Activated CD4-positive, alpha-beta memory T cell treated with anti-CD3 and anti-CD28 coated beads for 36 hours (primary cell): ENCODE measurements at regions not wholly inside any gene's neighbourhood (a gene's known extent, or its start where the extent isn't known, plus 50 kb on each side); places are given as distances from the start of the nearest gene placed in this dataset.
"Not testable (repeated sequence)": the region's sequence is repeated elsewhere in the genome, so short reads cannot be mapped to it uniquely, and the experiment has no call there.

Experiments
- CTCF ChIA-PET: fragments of 350-600 bp; sonication (Branson Sonifier 250); formaldehyde crosslinking; loops from one replicate; lab custom pipeline; 2021; ENCODE audit warnings: antibody characterized with exemption, inconsistent platforms; lab: Charles Lee
- POLR2A ChIA-PET: fragments of 350-600 bp; sonication (Branson Sonifier 250); formaldehyde crosslinking; loops from one replicate; lab custom pipeline; 2021; ENCODE audit warnings: antibody characterized with exemption; lab: Charles Lee
- DNase-seq: peaks from one replicate; pipeline ENCODE4 v3.0.0-alpha.2; 2020
- H3K27ac Mint-ChIP-seq: one replicate; pipeline ENCODE4 v1.8.0; 2021; ENCODE audit warnings: mixed read lengths
- H3K27me3 Mint-ChIP-seq: one replicate; pipeline ENCODE4 v1.8.0; 2021; ENCODE audit warnings: mixed read lengths
- H3K36me3 Mint-ChIP-seq: one replicate; pipeline ENCODE4 v1.8.0; 2021; ENCODE audit warnings: mixed read lengths
- H3K4me1 Mint-ChIP-seq: one replicate; pipeline ENCODE4 v1.8.0; 2021; ENCODE audit warnings: low read depth, mixed read lengths
- H3K4me3 Mint-ChIP-seq: one replicate; pipeline ENCODE4 v1.8.0; 2021; ENCODE audit warnings: mild to moderate bottlenecking, mixed read lengths
- H3K9me3 Mint-ChIP-seq: one replicate; pipeline ENCODE4 v1.8.0; 2021; ENCODE audit warnings: mixed read lengths
- intact Hi-C: fragments of 100-400 bp; cut with micrococcal nuclease; formaldehyde crosslinking; loops from one replicate; pipeline ENCODE4 v1.15.1; 2023

DNA sequence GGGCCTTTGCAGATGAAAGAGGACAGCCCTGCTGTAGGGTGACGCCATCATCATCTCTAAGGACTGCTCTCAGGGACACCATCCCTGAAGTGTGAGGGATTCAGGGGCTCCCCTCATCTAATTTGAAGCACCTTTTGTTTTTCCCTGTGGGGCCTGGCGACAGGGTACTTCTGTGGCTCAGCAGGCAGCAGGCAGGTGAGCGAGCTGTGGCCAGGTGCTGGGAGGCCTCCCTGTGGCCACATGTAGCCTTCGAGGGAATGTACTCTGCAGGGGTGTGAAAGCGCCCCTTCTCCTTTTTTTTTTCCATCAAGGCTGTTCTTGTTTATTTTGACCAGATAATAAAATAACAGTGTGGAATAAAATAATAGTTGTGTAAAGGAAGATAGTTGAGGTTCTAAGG is 118.2 kb upstream of the DPP6 start:
- no peak overlapping the region for H3K4me3 Mint-ChIP-seq
- POLR2A ChIA-PET, result no interaction called here
- intact Hi-C loops, result no loop called here
- no peaks in the 10 kb centered on the region for H3K4me1 Mint-ChIP-seq
- no peaks in the 10 kb centered on the region for H3K36me3 Mint-ChIP-seq
- H3K9me3 Mint-ChIP-seq, result no peaks in the 10 kb centered on the region
- no peak for DNase-seq
- CTCF ChIA-PET, result no interaction called here
- no peak overlapping the region for H3K27ac Mint-ChIP-seq
- no peaks in the 10 kb centered on the region for H3K27me3 Mint-ChIP-seq

DNA sequence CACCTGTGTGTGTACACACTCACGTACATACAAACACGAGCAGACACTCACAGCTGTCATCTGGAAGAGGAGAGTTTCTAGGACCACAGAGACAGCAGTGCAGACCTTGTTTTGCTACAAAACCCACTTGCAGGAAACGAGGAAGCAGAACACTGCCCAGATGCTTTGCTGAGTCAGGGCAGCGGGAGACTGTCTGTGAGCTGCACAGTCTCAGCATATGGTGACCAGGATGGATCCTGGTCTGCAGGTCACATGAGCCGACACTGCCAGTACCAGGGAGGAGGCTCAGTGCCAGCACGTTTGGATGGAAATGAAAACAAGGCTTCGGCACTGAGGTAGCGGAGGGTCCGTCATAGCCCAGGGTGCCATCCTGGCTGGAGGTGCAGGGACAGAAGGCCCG is 117.6 kb upstream of the DPP6 start:
- Mint-ChIP-seq H3K27me3 (no peaks in the 10 kb centered on the region), H3K4me1 (no peaks in the 10 kb centered on the region), H3K4me3 (no peak overlapping the region), H3K36me3 (no peaks in the 10 kb centered on the region), H3K9me3 (no peaks in the 10 kb centered on the region), H3K27ac (no peak overlapping the region)
- CTCF ChIA-PET, result no interaction called here
- intact Hi-C loops, result no loop called here
- DNase-seq, result no peak
- POLR2A ChIA-PET, result no interaction called here

DNA sequence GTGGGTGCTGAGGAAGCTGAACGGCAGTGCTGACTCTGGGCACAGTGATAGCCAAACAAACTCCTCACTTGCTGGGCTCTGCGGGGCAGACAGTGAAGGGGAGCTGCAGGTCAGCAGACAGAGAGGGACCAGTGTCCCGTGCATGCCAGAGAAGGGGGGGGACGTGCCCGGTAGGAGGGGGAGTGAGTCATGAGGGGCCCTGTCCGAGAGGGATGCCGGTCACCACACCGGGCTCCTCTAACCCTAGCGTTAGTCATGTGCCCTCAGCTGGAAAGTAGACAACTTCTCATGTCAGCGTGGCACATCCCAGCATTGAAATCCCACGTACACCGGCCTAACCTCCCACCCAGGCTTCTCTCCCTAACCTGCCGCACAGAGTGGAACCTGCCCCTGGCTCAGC is 117.1 kb upstream of the DPP6 start:
- Mint-ChIP-seq H3K9me3 (no peaks in the 10 kb centered on the region), H3K4me1 (no peaks in the 10 kb centered on the region), H3K27me3 (no peaks in the 10 kb centered on the region), H3K4me3 (no peak overlapping the region), H3K36me3 (no peaks in the 10 kb centered on the region), H3K27ac (no peak overlapping the region)
- intact Hi-C loops, result no loop called here
- DNase-seq, result no peak
- ChIA-PET CTCF (no interaction called here), POLR2A (no interaction called here)

DNA sequence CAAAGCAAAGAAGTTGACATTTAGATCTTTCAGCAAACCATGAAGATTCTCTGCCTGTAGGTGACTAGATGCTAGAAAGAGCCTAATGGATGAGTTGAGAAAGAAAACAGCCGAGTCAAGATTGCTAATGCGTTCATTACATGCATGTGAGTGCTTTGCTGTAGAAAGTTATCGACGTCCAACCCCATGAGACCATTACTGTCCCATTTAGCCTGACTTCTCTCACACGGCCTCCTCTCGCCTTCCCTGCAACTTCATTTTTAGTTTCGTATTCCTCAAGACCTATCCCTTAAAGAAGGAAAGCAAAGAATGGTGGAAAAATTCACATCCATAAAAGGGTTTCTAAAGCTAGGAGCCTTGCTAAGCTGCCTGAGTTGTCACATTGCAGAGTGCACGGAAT is 113.7 kb upstream of the DPP6 start:
- CTCF ChIA-PET, result no interaction called here
- POLR2A ChIA-PET, result no interaction called here
- H3K36me3 Mint-ChIP-seq, result no peaks in the 10 kb centered on the region
- DNase-seq, result no peak
- H3K9me3 Mint-ChIP-seq, result no peaks in the 10 kb centered on the region
- intact Hi-C loops, result no loop called here
- no peaks in the 10 kb centered on the region for H3K27me3 Mint-ChIP-seq
- H3K27ac Mint-ChIP-seq, result no peak overlapping the region
- H3K4me3 Mint-ChIP-seq, result no peak overlapping the region
- H3K4me1 Mint-ChIP-seq, result no peaks in the 10 kb centered on the region

DNA sequence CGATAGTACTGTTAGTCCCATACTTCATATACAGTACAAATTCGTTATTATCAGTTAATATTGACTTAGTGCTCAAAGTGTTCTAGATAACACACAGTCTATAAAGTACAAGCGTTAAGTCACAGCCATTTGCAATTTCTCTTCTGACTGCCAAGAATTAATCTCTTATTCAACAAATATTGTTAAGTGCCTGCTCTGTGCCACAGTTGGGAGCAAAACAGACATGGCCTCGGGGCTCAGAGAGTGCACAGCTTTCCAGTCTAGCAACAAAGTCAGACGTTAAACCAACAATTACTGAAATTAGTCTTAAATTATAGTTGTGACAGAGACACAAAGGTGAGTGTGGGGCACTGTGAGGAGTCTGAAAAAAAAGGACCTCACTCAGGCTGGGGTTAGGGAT is 113.0 kb upstream of the DPP6 start:
- no peaks in the 10 kb centered on the region for H3K4me1 Mint-ChIP-seq
- CTCF ChIA-PET, result no interaction called here
- no peak overlapping the region for H3K4me3 Mint-ChIP-seq
- POLR2A ChIA-PET, result no interaction called here
- DNase-seq, result no peak
- no peaks in the 10 kb centered on the region for H3K36me3 Mint-ChIP-seq
- H3K9me3 Mint-ChIP-seq, result no peaks in the 10 kb centered on the region
- intact Hi-C loops, result no loop called here
- no peaks in the 10 kb centered on the region for H3K27me3 Mint-ChIP-seq
- no peak overlapping the region for H3K27ac Mint-ChIP-seq

DNA sequence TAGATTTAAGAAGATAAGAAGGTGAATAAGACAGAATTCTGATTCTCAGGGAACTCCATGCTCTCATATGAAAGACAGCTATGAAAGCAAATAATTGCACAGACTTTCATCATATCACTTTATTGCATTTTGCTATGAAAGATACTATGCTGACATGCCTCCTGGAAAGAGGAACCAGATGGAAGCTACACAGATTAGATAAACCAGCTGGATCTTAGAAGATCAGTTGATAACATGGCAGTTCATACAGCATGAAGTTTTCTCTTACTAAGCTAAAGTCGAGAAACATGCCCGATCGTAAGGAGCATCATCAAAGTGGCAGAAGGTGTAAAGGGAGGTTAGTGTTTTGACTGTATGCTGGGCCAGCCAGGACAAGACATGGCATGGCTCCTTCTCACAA is 112.5 kb upstream of the DPP6 start:
- no peaks in the 10 kb centered on the region for H3K36me3 Mint-ChIP-seq
- intact Hi-C loops, result no loop called here
- H3K27me3 Mint-ChIP-seq, result no peaks in the 10 kb centered on the region
- H3K4me3 Mint-ChIP-seq, result no peak overlapping the region
- POLR2A ChIA-PET, result no interaction called here
- CTCF ChIA-PET, result no interaction called here
- no peak overlapping the region for H3K27ac Mint-ChIP-seq
- no peak for DNase-seq
- no peaks in the 10 kb centered on the region for H3K9me3 Mint-ChIP-seq
- no peaks in the 10 kb centered on the region for H3K4me1 Mint-ChIP-seq

DNA sequence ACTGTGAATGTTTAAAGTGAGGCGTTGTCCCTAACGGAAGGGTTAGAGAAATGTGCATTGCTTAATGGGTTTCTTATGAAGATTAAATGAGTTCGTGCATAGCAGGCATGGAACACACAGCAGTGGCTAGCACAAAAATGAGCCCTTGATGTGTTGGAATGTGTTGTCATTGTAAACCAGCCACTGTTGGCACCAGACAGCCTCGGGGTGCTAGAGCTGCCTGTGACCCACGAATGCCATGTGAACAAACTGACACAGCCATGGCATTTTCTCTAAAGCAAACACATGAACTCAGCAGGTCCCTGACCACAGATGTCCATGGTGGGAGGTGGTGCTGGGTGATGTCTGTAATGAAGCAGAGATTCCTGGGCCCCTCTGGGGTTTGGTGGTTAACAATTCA is 111.1 kb upstream of the DPP6 start:
- DNase-seq, result no peak
- Mint-ChIP-seq H3K4me3 (no peak overlapping the region), H3K4me1 (no peaks in the 10 kb centered on the region), H3K36me3 (no peaks in the 10 kb centered on the region), H3K9me3 (no peaks in the 10 kb centered on the region), H3K27me3 (no peaks in the 10 kb centered on the region), H3K27ac (no peak overlapping the region)
- ChIA-PET CTCF (no interaction called here), POLR2A (no interaction called here)
- intact Hi-C loops, result no loop called here

DNA sequence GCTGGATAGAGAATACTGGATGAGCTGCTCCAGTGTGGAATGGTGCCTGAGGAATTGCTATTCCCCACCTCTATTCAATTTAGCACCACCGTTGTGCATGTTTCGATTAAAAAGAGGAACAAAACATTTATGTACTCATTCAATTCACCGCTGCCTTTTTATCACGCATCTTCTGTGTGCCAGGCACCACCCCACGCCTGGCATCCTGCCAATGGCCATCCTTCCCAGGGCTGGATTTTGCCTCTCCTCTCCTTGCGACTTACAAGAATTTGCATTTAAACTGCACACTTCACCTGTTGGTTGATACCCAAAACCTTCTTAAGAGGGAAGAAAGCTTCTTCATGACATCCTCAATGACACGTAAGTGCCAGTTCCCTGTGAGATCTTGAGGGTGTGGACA is 110.2 kb upstream of the DPP6 start:
- H3K36me3 Mint-ChIP-seq, result no peaks in the 10 kb centered on the region
- ChIA-PET CTCF (no interaction called here), POLR2A (no interaction called here)
- H3K9me3 Mint-ChIP-seq, result no peaks in the 10 kb centered on the region
- H3K4me3 Mint-ChIP-seq, result no peak overlapping the region
- H3K27me3 Mint-ChIP-seq, result no peaks in the 10 kb centered on the region
- no peaks in the 10 kb centered on the region for H3K4me1 Mint-ChIP-seq
- H3K27ac Mint-ChIP-seq, result no peak overlapping the region
- DNase-seq, result no peak
- intact Hi-C loops, result no loop called here

DNA sequence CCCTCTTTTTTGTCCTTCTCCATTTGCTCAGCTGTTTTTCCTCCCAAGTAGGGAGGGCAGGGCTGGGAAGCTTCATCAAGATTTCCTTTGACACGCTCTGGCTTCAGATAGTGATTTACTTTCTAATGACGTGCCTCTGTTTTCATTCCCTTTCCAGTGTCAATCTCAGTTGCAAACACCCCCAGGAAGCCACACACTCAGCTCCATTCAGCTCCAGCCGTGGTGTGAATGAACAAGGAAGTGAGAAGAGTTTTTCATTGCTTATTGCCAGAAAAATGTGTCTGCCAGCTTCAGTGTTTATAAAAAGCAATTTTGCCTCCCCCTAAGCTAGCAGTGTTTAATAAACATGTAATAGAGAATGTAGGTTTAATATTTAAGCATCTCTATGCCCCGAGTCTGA is 108.7 kb upstream of the DPP6 start:
- intact Hi-C loops, result no loop called here
- no peak for DNase-seq
- Mint-ChIP-seq H3K36me3 (no peaks in the 10 kb centered on the region), H3K4me1 (no peaks in the 10 kb centered on the region), H3K27me3 (no peaks in the 10 kb centered on the region), H3K27ac (no peak overlapping the region), H3K9me3 (no peaks in the 10 kb centered on the region), H3K4me3 (no peak overlapping the region)
- ChIA-PET CTCF (no interaction called here), POLR2A (no interaction called here)

DNA sequence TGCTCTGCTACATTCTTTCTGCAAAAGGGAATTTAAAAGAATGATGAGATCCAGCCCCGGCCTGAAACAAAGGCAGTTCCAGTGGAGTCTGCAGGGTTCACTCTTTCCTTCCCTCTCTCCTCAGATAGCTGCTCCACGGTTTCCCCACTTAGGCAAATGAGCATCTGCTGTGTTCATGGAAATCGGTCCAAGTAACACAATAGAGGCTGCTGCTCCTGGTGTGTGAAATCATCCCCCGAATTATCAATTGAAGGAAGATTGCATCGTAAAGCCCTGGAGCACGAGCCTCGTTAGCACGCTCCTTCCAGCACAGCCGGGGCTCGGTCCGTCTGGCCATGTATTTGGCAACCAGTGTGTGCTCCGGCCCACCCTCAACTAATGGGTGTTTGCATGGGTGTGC is 108.3 kb upstream of the DPP6 start:
- intact Hi-C loops, result no loop called here
- Mint-ChIP-seq H3K9me3 (no peaks in the 10 kb centered on the region), H3K4me1 (no peaks in the 10 kb centered on the region), H3K27ac (no peak overlapping the region), H3K4me3 (no peak overlapping the region), H3K36me3 (no peaks in the 10 kb centered on the region), H3K27me3 (no peaks in the 10 kb centered on the region)
- ChIA-PET POLR2A (no interaction called here), CTCF (no interaction called here)
- no peak for DNase-seq

DNA sequence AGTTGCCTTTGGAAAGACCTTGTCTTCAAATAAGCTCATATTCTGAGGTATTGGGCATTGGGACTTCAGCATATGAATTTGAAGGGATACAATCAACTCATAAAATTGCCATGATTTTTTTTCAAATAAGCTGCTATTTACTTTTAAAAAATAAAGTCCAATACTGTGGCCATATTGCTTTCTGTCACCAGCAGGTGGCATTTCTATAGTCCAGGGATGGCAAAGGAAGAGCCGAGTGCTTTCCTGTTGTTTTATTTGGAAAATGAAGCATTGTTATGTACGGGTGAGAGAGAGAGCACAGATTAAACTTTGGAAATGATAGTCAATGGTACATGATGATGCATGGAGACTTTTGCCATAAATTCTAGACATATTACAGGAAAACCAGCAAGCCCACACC is 104.1 kb upstream of the DPP6 start:
- no peak for DNase-seq
- Mint-ChIP-seq H3K27ac (no peak overlapping the region), H3K4me3 (no peak overlapping the region), H3K27me3 (no peaks in the 10 kb centered on the region), H3K4me1 (no peaks in the 10 kb centered on the region), H3K9me3 (no peaks in the 10 kb centered on the region), H3K36me3 (no peaks in the 10 kb centered on the region)
- intact Hi-C loops, result no loop called here
- ChIA-PET CTCF (no interaction called here), POLR2A (no interaction called here)

DNA sequence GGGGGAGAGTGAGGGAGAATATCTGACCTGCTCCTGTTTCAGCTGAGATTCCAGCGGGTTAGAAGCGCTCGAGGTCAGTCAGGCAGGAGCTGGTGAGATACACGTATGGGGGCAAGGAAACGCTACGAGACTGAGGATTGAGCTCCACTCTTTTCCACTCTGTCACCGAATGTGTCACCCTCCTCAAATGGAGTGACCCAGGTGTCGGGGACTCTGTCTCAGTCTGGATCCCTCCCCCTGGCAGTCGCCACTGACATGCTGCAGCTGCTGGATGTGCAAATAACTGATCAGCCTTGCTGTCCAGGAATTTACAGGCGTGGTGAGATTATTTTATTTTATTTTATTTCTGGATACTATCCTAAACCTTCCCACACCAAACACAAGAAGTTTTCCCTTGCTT is 100.9 kb upstream of the DPP6 start:
- no peaks in the 10 kb centered on the region for H3K27me3 Mint-ChIP-seq
- H3K9me3 Mint-ChIP-seq, result peaks cover 5% of the 10 kb centered on the region
- intact Hi-C loops, result no loop called here
- DNase-seq, result no peak
- H3K27ac Mint-ChIP-seq, result no peak overlapping the region
- CTCF ChIA-PET, result no interaction called here
- POLR2A ChIA-PET, result no interaction called here
- no peaks in the 10 kb centered on the region for H3K4me1 Mint-ChIP-seq
- no peaks in the 10 kb centered on the region for H3K36me3 Mint-ChIP-seq
- H3K4me3 Mint-ChIP-seq, result no peak overlapping the region

DNA sequence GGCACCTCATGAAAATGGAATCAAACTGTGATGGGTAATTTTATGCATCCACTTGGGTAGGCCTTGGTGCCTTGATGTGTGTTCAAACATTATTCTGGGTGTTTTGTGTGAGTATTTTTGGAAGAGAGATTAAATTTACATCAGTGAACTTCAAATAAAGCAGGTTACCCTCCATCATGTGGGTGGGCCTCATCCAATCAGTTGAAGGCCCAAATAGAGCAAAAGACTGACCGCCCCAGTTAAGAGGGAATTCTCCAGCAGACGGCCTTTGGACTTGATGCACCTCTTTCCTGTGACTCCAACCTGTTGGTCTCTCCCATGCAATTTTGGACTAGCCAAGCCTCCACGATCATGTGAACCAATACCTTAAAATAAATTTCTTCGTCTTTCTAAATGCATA is 97.7 kb upstream of the DPP6 start:
- Mint-ChIP-seq H3K27ac (no peak overlapping the region), H3K9me3 (peaks cover 5% of the 10 kb centered on the region), H3K4me1 (no peaks in the 10 kb centered on the region), H3K36me3 (no peaks in the 10 kb centered on the region), H3K27me3 (no peaks in the 10 kb centered on the region), H3K4me3 (no peak overlapping the region)
- no peak for DNase-seq
- CTCF ChIA-PET, result no interaction called here
- POLR2A ChIA-PET, result no interaction called here
- intact Hi-C loops, result no loop called here

DNA sequence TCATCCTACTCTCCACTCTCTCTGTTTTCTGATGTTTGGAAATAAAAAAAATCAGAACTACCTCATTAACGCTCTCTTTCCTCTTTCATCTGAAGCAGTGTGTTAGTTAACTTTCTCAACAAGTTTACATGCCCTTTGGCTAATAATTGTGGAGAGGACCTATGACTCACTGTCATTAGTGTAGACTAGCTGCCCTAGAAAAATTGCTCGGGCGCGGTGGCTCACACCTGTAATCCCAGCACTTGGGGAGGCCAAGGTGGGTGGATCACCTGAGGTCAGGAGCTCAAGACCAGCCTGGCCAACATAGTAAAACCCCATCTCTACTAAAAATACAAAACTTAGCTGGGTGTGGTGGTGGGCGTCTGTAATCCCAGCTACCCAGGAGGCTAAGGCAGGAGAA is 94.5 kb upstream of the DPP6 start:
- H3K36me3 Mint-ChIP-seq, DNase-seq, POLR2A ChIA-PET, intact Hi-C loops, H3K9me3 Mint-ChIP-seq, H3K27me3 Mint-ChIP-seq, CTCF ChIA-PET, H3K4me1 Mint-ChIP-seq, H3K4me3 Mint-ChIP-seq, H3K27ac Mint-ChIP-seq: not testable (repeated sequence)
